ENCODE measurements at regions not wholly inside any gene's neighbourhood (a gene's known extent, or its start where the extent isn't known, plus 50 kb on each side); places are given as distances from the start of the nearest gene placed in this dataset.

DNA sequence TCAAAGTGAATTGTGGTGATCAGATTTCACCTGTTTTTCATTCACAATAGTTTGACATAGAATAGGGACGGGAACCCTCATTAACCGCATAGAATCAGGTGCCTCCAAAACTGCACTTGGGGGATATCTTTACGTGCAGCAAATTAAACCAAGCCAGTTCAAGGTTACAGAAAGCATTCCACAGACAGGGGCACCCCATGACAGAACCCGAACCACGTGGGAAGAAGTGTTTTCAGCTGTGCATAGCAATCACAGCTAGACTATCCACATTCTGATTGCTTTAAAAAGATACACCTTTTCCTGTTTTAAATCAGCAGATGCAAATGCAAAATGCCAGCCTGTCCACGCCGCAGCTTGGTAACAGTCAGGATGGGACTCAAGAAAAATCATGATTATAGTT is 205.8 kb downstream of the ANAPC1 start:
- DNase-seq: peak in 2 of 56 donors; percentile 33 to 38

- DNase-seq: peak in 3 of 56 donors; percentile 8 to 38 (median 34)
These were observed 205.3 kb downstream of the ANAPC1 start for GRCh38 chr2:111678651-111679050.

GRCh38 chr2:111679202-111679601 is 204.8 kb downstream of the ANAPC1 start:
- DNase-seq: no peak

DNA sequence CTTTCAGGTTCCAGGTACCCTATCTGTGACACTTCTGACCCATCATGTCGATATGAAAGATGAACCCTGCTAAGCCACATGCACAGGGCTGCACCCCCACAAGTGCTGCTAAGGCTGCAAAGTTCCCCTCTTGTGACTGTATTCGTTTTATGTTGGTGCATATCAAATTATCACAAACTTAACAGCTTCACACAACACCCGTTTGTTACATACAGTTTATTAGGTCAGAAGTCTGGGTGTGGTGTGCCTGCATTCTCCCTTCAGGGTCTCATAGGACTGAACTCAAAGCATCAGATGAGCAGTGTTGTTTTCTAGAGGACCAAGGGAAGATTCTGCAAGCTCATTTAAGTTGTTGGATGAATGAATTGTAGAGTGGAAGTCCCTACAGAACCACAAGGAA is 199.4 kb downstream of the ANAPC1 start:
- DNase-seq: no peak

DNA sequence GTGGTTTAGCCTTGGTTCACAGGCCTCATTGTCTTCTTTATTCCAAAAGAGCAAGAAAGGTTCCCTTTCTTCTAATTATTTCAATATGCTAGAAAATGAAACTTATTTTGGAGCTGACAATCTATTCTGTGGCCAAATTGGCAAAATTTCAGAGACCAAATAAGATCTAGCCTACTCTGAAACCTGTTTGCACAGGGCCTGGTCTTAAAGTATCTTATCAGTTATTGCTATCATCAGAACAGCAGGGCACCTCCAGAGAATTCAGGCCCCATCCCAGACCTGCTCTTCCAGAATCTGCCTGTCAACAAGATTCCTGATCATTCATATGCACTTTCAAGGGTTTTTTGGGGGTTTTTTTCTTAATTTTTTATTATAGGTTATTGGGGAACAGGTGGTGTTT is 198.7 kb downstream of the ANAPC1 start:
- DNase-seq: no peak

GRCh38 chr2:111686994-111687393 is 197.0 kb downstream of the ANAPC1 start:
- DNase-seq: no peak

DNA sequence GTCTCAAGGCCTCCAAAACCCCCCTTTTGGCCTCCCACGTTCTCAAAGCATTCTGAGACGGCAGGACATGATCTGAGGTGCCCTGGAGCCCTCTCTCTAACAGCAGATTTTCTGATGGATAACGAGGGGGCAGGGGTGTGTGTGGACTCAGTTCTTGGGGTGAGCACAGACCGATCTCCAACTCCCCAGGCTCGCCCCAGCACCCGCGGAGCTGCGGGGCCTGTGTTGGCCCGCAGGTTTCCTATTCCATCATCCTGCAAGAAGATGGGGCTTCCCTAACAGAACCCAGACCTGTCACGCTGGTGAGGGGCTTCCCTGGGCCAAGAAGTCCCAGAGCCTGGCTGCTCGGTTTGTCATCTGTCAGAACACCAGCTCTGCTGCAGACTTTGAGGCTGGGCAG is 196.1 kb downstream of the ANAPC1 start:
- DNase-seq: no peak

GRCh38 chr2:111688482-111688881 is 195.5 kb downstream of the ANAPC1 start:
- no peak for DNase-seq

GRCh38 chr2:111689174-111689573 is 194.8 kb downstream of the ANAPC1 start:
- DNase-seq: no peak

GRCh38 chr2:111689941-111690340 is 194.1 kb downstream of the ANAPC1 start:
- DNase-seq: no peak

- DNase-seq: no peak
These were observed 192.7 kb downstream of the ANAPC1 start for GRCh38 chr2:111691164-111691875.

GRCh38 chr2:111692311-111692710 is 191.7 kb downstream of the ANAPC1 start:
- DNase-seq: no peak

DNA sequence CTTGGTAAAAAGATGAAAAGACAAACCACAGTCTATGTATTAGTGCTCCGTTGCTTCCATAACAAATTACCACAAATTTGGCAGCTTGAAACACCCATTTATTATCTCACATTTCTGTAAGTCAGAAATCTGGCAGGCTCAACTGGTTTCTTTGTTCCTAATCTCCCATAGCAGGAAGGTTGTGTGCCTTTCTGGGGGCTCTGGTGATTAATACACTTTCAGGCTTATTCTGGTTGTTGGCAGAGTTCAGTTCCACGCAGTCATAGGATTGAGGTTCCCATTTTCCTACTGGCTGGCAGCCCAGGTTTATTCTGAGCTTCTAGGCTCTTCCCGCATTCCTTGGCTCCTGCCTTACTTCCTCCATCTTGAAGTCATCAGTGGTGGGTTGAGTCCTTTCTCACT is 189.3 kb downstream of the ANAPC1 start:
- DNase-seq: no peak

DNA sequence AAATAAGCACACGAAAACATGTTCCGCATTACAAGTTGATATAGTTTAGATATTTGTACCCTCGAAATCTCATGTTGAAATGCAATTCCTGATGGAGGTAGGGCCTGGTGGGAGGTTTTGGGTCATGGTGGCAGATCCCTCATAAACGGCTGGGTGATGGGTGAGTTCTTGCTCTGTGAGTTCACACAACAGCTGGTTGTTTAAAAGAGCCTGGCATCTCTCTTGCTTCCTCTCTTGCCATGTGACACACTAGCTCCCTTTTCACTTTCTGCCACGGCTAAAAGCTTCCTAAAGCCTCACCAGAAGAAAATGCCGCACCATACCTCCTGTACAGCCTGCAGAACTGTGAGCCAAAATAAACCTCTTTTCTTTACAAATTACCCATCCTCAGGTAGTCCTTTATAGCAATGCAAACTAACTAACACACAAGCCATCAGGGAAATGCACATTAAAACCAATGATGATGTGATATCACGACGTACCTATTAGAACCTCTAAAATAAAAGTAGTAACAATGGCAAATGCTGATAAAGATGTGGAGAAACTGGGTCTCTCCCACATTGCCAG is 188.5 kb downstream of the ANAPC1 start:
- DNase-seq: no peak

- no peak for DNase-seq
These were observed 187.8 kb downstream of the ANAPC1 start for GRCh38 chr2:111696226-111696625.

DNA sequence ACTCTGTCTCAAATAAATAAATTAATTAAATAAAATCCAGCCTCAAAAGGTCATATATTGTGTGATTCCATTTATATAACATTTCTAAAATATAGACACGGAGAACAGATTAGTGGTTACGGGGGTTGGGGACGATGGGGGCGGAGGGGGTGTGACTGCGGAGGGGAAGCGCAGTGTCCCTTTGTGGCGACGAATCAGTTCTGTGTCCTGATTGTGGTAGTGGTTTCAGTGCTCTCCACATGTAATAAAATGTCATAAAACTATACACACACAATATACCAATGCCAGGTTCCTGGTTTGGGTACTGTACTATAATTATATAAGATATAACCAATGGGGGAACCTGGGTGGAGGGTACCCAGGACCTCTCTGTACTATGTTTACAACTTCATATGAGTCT is 186.4 kb downstream of the ANAPC1 start:
- no peak for DNase-seq

DNA sequence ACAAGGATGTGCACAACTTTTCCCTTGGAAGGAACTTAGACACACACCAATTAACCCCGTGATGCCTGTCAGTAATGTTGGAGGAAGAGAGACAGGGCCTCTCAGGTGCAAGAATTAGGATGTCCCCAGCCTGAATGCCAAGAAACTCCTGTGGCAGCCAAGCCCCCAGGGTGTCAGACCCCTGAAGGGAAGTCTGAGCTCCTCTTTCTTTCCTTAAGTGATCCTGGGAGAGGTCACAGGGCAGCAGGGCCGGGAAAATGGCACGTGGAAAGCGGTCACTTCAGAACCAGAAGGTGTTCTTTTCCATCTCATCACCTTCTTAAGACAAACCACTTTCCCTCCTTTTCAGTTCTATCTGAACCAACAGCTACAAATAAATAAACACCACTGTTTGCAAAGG is 185.9 kb downstream of the ANAPC1 start:
- no peak for DNase-seq

GRCh38 chr2:111698743-111699554 is 185.0 kb downstream of the ANAPC1 start:
- DNase-seq: peak in 5 of 56 donors; percentile 4 to 40 (median 12)

DNA sequence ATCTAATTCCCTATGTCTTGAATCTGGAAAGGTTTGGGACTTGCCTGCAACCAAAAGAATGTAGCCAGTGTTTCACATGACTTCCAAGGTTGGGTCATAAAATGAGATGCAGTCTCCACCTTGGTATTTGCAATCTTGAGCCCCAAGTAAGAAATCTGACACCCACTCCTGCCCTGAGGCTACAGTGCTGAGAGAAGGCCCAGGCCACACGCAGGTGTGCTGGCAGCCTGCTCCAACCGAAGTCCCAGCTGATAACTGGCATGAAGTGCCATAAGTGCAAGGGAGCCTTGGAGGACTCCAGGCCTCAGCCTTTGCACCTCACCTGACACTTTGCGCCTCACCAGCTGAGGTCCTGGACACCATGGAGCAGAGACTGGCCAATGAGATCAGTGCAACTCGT is 182.7 kb downstream of the ANAPC1 start:
- no peak for DNase-seq

- DNase-seq: no peak
These were observed 182.2 kb downstream of the ANAPC1 start for GRCh38 chr2:111701798-111702118.

- peak in 7 of 56 donors; percentile 5 to 25 (median 19) for DNase-seq
These were observed 181.7 kb downstream of the ANAPC1 start for GRCh38 chr2:111702119-111702803.

DNA sequence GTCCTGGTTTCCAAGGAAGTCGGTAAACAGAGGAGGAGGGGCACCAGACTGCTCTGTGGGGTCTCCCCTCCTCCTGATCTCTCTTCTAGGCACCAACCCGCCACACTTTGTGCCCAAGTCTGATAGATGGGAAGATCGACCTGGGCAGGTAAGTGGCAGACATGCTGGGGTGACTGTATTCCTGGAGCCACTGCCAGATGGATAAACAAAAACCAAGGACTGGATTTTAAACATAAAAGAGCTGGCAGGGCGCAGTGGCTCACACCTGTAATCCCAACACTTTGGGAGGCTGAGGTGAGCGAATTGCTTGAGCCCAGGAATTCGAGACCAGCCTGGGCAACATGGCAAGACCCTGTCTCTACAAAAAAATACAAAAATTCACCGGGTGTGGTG is 181.2 kb downstream of the ANAPC1 start:
- no peak for DNase-seq
